Ovary (tissue), 7 donors: ENCODE measurements at regions not wholly inside any gene's neighbourhood (a gene's known extent, or its start where the extent isn't known, plus 50 kb on each side); places are given as distances from the start of the nearest gene placed in this dataset.

Experiments used
- DNase-seq, 5 donors: peaks; one replicate each; pipeline ENCODE4 v3.0.0-alpha.2; 2019 to 2020
- H3K27ac ChIP-seq, 2 donors: fragments of 200-600 bp; one replicate each; pipeline versions ENCODE4 v1.5.1 to v1.8.0; 2019 to 2022
- H3K27me3 ChIP-seq: fragments of 200-600 bp; one replicate; pipeline ENCODE4 v1.8.0; 2022
- H3K36me3 ChIP-seq: fragments of 200-600 bp; sonication (generic); one replicate; pipeline ENCODE4 v1.5.1; 2019
- H3K4me1 ChIP-seq: one replicate; pipeline ENCODE4 v1.8.1; 2013; ENCODE audit warnings: mild to moderate bottlenecking, moderate library complexity; ENCODE audit not compliant: insufficient read depth
- H3K4me3 ChIP-seq: fragments of 200-600 bp; sonication (generic); one replicate; pipeline ENCODE4 v1.5.1; 2017
- H3K9me3 ChIP-seq, 2 donors: fragments of 200-600 bp in 1 of 2; sonication (generic) in 1 of 2; one replicate each; pipeline versions ENCODE4 v1.5.1 to v1.8.1; 2013 to 2019; ENCODE audit warnings: mild to moderate bottlenecking in 1 of 2, moderate library complexity in 1 of 2
- EP300 ChIP-seq: sonication (generic); formaldehyde crosslinking; IDR thresholded peaks from one replicate; pipeline ENCODE4 v1.6.1; 2017; ENCODE audit warnings: antibody characterized with exemption
- POLR2A ChIP-seq: fragments of 450-650 bp; IDR thresholded peaks from one replicate; pipeline ENCODE4 v1.6.1; 2017; ENCODE audit warnings: antibody characterized with exemption, mild to moderate bottlenecking, moderate library complexity
- WGBS, 3 donors: extraction: QIAGEN DNeasy Blood & Tissue Kit in 1 of 3; methylation state at CpG; one replicate each; pipeline versions ENCODE4 v1.1.5 to v1.1.7; 2013 to 2017; 5-methylcytosine and 5-hydroxymethylcytosine counted together
- intact Hi-C, 4 donors: fragments of 100-400 bp; cut with DNase I; formaldehyde crosslinking; loops; one replicate each; pipeline versions ENCODE4 v1.11.0 to v1.15.1; 2022 to 2023
- TF ChIP-seq, protein P1 (sequence below), 3 donors: fragments of 450-650 bp in 2 of 3; fragments of 200-600 bp in 1 of 3; IDR thresholded peaks; one replicate each; pipeline versions ENCODE4 v1.5.1 to v1.8.0; 2016 to 2022; ENCODE audit warnings: antibody characterized with exemption in 3 of 3, mild to moderate bottlenecking in 1 of 3
- donor health status: DM: no; HTN: no; CAD: no; lungs with moderate emphysema.
- donor health status: DM: no; HTN: no; CAD: no.
- donor health status: Bipolar disorder and iron deficiency.
- donor health status: DM: no; HTN: no; CAD: no.
- donor health status: DM: yes; HTN: yes; CAD: no.

DNA sequence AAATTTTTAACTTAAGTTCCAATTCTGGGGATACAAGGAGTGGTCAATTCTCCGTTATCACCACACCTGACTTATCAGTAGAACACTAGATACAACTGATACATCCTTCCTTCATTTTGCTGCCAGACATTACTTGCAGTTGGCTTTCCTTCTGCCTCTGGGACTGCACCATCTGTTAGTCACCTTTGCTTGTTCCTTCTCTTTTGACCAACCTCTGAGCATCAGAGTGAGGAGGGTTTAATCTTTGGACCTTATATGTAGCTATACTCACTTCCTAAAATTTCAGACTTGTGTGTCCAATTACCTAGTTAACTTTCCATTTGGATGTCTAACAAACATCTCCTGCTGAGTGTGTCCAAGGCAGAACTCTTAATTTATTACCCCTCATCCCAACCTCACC, 330.7 kb downstream of the PTTG2 start:
- Histone ChIP-seq H3K9me3 (no peaks in the 10 kb centered on the region), H3K4me1 (no peaks in the 10 kb centered on the region), H3K27me3 (no peaks in the 10 kb centered on the region), H3K4me3 (no peak overlapping the region), H3K36me3 (no peaks in the 10 kb centered on the region), H3K27ac (no peak overlapping the region)
- 89 to 97% (median 91%) methylated on average over 1 of the region's 1 CpG for WGBS, 3 donors
- no peak for TF ChIP-seq EP300
- no peak for TF ChIP-seq POLR2A
- TF ChIP-seq, protein P1, sequence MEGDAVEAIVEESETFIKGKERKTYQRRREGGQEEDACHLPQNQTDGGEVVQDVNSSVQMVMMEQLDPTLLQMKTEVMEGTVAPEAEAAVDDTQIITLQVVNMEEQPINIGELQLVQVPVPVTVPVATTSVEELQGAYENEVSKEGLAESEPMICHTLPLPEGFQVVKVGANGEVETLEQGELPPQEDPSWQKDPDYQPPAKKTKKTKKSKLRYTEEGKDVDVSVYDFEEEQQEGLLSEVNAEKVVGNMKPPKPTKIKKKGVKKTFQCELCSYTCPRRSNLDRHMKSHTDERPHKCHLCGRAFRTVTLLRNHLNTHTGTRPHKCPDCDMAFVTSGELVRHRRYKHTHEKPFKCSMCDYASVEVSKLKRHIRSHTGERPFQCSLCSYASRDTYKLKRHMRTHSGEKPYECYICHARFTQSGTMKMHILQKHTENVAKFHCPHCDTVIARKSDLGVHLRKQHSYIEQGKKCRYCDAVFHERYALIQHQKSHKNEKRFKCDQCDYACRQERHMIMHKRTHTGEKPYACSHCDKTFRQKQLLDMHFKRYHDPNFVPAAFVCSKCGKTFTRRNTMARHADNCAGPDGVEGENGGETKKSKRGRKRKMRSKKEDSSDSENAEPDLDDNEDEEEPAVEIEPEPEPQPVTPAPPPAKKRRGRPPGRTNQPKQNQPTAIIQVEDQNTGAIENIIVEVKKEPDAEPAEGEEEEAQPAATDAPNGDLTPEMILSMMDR (IDR thresholded peaks at IDR 0.05), result no peak
- no peak for DNase-seq
- intact Hi-C loops, result no loop called here

GRCh38 chr4:38292529-38292928, 332.3 kb downstream of the PTTG2 start:
- Histone ChIP-seq H3K4me1 (no peaks in the 10 kb centered on the region), H3K4me3 (no peak overlapping the region), H3K36me3 (no peaks in the 10 kb centered on the region), H3K27me3 (no peaks in the 10 kb centered on the region), H3K9me3 (no peaks in the 10 kb centered on the region), H3K27ac (no peak overlapping the region)
- no peak for TF ChIP-seq EP300
- TF ChIP-seq, protein P1 (IDR thresholded peaks at IDR 0.05), result no peak
- no peak for TF ChIP-seq POLR2A
- no peak for DNase-seq
- intact Hi-C loops, result no loop called here
- 49 to 63% (median 52%) methylated on average over 1 of the region's 1 CpG for WGBS, 3 donors

DNA sequence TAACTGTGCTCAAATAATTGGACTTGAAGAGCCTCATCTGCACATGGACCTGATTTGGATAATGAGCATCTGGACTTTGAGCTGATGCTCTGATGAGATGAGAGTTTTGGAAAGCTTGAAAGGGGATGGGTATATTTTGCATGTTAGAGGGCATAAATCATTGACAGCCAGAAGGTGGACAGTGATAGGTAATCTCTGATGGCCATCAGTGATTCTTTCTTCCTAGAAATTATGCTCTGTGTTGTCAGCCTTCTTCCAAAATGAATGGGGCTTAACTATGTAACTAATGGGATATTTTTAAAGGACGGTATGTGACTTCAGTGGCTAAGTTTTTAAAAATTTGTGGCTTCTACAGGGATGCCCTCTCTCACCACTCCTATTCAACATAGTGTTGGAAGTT, 334.0 kb downstream of the PTTG2 start:
- H3K27me3 ChIP-seq, result no peaks in the 10 kb centered on the region
- no peak overlapping the region for H3K27ac ChIP-seq
- TF ChIP-seq POLR2A (no peak), EP300 (no peak)
- TF ChIP-seq, protein P1 (IDR thresholded peaks at IDR 0.05), result no peak
- WGBS, 3 donors, result 91 to 97% (median 92%) methylated on average over 1 of the region's 1 CpG
- no peak for DNase-seq
- no peak overlapping the region for H3K4me3 ChIP-seq
- no peaks in the 10 kb centered on the region for H3K4me1 ChIP-seq
- no peaks in the 10 kb centered on the region for H3K36me3 ChIP-seq
- no peaks in the 10 kb centered on the region for H3K9me3 ChIP-seq
- intact Hi-C loops, result no loop called here

GRCh38 chr4:38297061-38297460, 336.9 kb downstream of the PTTG2 start:
- Histone ChIP-seq H3K4me1 (no peaks in the 10 kb centered on the region), H3K27me3 (no peaks in the 10 kb centered on the region), H3K36me3 (no peaks in the 10 kb centered on the region), H3K4me3 (no peak overlapping the region), H3K9me3 (no peaks in the 10 kb centered on the region), H3K27ac (no peak overlapping the region)
- intact Hi-C loops, result no loop called here
- TF ChIP-seq POLR2A, result no peak
- 84 to 91% (median 88%) methylated on average over 3 of the region's 3 CpGs for WGBS, 3 donors
- DNase-seq, result no peak

DNA sequence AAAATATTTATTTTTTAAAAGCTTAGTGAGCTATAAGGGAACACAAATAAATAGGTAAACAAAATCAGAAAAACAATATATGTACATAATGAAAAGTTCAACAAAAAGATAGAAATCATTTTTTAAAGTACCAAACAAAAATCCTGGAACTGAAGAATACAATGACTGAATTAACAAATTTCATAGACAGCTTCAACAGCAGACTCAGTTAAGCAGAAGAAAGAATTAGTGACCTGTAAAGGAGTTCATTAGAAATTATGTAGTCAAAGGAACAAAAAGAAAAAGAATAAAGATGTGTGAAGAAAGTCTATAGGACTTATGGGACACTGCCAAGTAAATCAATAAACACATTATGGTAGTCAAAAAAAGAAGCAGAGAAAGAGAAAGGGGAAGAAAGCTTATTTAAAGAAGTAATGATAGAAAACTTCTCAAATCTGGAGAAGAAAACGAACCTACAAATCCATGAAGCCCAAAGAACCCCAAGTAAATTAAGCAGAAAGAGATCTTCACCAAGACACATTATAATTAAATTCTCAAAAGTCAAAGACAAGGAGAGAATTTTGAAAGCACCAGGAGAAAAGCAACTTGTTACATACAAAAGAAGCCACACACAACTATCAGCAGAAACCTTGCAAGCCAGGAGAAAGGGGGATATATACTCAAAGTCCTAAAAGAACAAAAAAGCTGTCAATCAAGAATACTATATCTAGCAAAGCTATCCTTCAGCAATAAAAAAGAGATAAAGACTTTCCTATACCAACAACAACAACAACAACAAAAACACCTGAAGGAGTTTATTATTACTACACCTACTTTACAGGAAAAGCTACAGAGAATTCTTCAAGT, 338.9 kb downstream of the PTTG2 start:
- Histone ChIP-seq H3K36me3 (no peaks in the 10 kb centered on the region), H3K9me3 (peaks cover 0 to 3% of the 10 kb centered on the region in 2 donors), H3K27me3 (no peaks in the 10 kb centered on the region), H3K4me3 (no peak overlapping the region), H3K27ac (no peak overlapping the region), H3K4me1 (no peaks in the 10 kb centered on the region)
- intact Hi-C loops, result no loop called here
- DNase-seq, result no peak
- TF ChIP-seq EP300 (no peak), POLR2A (no peak)
- TF ChIP-seq, protein P1 (IDR thresholded peaks at IDR 0.05), result no peak
- 53 to 74% (median 70%) methylated on average over 1 of the region's 1 CpG for WGBS, 3 donors
